HepG2 (cell line): ENCODE measurements at regions not wholly inside any gene's neighbourhood (a gene's known extent, or its start where the extent isn't known, plus 50 kb on each side); places are given as distances from the start of the nearest gene placed in this dataset.

Experiments
- ATAC-seq: fragments of 200-7000 bp; cut with Tn5 transposase; 3 replicates; pipeline ENCODE4 v1.9.1; 2020; ENCODE audit warnings: mild to moderate bottlenecking, moderate library complexity
- BruUV-seq: library from RNA; stranded (reverse); fragments of 400-500 nt; replicated peaks from 2 replicates; lab custom pipeline; 2021; lab: Mats Ljungman, UMichigan
- CTCF ChIA-PET: fragments of 300-600 bp; formaldehyde crosslinking; extraction: SDS; loops from one replicate; lab custom pipeline; 2021; ENCODE audit warnings: low total read pairs, inconsistent platforms, low intra/inter-chr PET ratio; lab: Yijun Ruan, JAX
- POLR2A ChIA-PET: fragments of 350-600 bp; sonication (Branson Sonifier 250); formaldehyde crosslinking; loops from one replicate; lab custom pipeline; 2020; ENCODE audit warnings: antibody characterized with exemption, inconsistent platforms; lab: Yijun Ruan, JAX
- DNase-seq: peaks from one replicate; pipeline ENCODE4 v3.0.0-alpha.2; 2015; ENCODE audit warnings: low spot score
- FAIRE-seq: peaks from 3 replicates; lab custom pipeline; 2011; peaks lifted over from hg19 to GRCh38; lab: Jason Lieb, UNC
- H2AFZ ChIP-seq: one replicate; pipeline ENCODE4 v1.6.1; 2011; ENCODE audit warnings: low read length, inconsistent platforms
- H3K27ac ChIP-seq: fragments of 300-600 bp; 3 replicates; pipeline ENCODE4 v1.8.0; 2011; ENCODE audit warnings: mixed run types, mild to moderate bottlenecking, mixed read lengths, low read length, inconsistent platforms; ENCODE audit not compliant: insufficient read depth; ENCODE audit errors: extremely low read length
- H3K27me3 ChIP-seq, 2 experiments: fragments of 200-600 bp in 1 of 2; 2 replicates in 1 of 2; 3 replicates in 1 of 2; pipeline versions ENCODE4 v1.6.0 to v1.8.0; 2011; ENCODE audit warnings: low read length in 2 of 2, mild to moderate bottlenecking in 2 of 2, moderate library complexity in 2 of 2, inconsistent platforms in 1 of 2; ENCODE audit not compliant: insufficient read depth in 2 of 2, control insufficient read depth in 1 of 2
- H3K36me3 ChIP-seq, 2 experiments: fragments of 200-600 bp in 1 of 2; replicated peaks in 1 of 2; 2 replicates in 1 of 2; 3 replicates in 1 of 2; pipeline versions ENCODE4 v1.5.1 to v1.8.0; 2011; ENCODE audit warnings: low read length in 2 of 2, inconsistent platforms in 1 of 2; ENCODE audit not compliant: insufficient read depth in 2 of 2, control insufficient read depth in 1 of 2
- H3K4me1 ChIP-seq: 2 replicates; pipeline ENCODE4 v1.5.1; 2012; ENCODE audit warnings: low read length, inconsistent platforms; ENCODE audit not compliant: insufficient read depth
- H3K4me2 ChIP-seq: 2 replicates; pipeline ENCODE4 v1.6.0; 2011; ENCODE audit warnings: low read depth, low read length, inconsistent platforms
- H3K4me3 ChIP-seq, 3 experiments: fragments of 200-600 bp in 1 of 3; sonication (generic), shearing (Covaris generic) in 1 of 3; replicated peaks in 1 of 3; 2 replicates each; pipeline ENCODE4 v1.5.1; 2011 to 2016; ENCODE audit warnings: low read length in 3 of 3, inconsistent platforms in 2 of 3, low read depth in 2 of 3, mild to moderate bottlenecking in 2 of 3, control low read depth in 1 of 3, mixed read lengths in 1 of 3; ENCODE audit not compliant: insufficient read depth in 1 of 3
- H3K79me2 ChIP-seq: one replicate; pipeline ENCODE4 v1.6.1; 2011; ENCODE audit warnings: low read length, inconsistent platforms; ENCODE audit not compliant: insufficient read depth
- H3K9ac ChIP-seq: 2 replicates; pipeline ENCODE4 v1.6.0; 2011; ENCODE audit warnings: mild to moderate bottlenecking, low read depth, low read length, inconsistent platforms; ENCODE audit not compliant: insufficient read depth
- H3K9me3 ChIP-seq: 2 replicates; pipeline ENCODE4 v1.5.1; 2012; ENCODE audit warnings: mild to moderate bottlenecking, low read length
- H4K20me1 ChIP-seq: 2 replicates; pipeline ENCODE4 v1.6.0; 2011; ENCODE audit warnings: inconsistent platforms, mild to moderate bottlenecking, low read length, moderate library complexity; ENCODE audit not compliant: insufficient read depth
- DMAP1 ChIP-seq: IDR thresholded peaks from 2 replicates; pipeline ENCODE4 v1.6.1; 2016
- HNRNPUL1 ChIP-seq: fragments of 200-400 bp; formaldehyde crosslinking; IDR thresholded peaks from 2 replicates; pipeline ENCODE4 v1.6.1; 2017; ENCODE audit warnings: low read depth, mild to moderate bottlenecking, low read length, moderate library complexity
- MAFK ChIP-seq, 2 experiments: IDR thresholded peaks in 1 of 2; conservative IDR thresholded peaks in 1 of 2; 2 replicates each; pipeline ENCODE4 v1.6.1; 2011; ENCODE audit warnings: improper control_type of control experiment in 2 of 2, low read length in 2 of 2
- NBN ChIP-seq: fragments of 450-650 bp; conservative IDR thresholded peaks from 2 replicates; pipeline ENCODE4 v1.6.1; 2017
- NFE2L2 ChIP-seq: fragments of 150-350 bp; IDR thresholded peaks from 2 replicates; pipeline ENCODE4 v1.6.1; 2014; ENCODE audit warnings: low read length
- SNRNP70 ChIP-seq: fragments of 200-400 bp; formaldehyde crosslinking; IDR thresholded peaks from 2 replicates; pipeline ENCODE4 v1.6.1; 2017; ENCODE audit warnings: mild to moderate bottlenecking, low read depth, low read length, moderate library complexity
- WGBS: methylation state at CpG from one replicate; pipeline ENCODE4 v1.1.6; 2017; ENCODE audit warnings: low lambda C conversion rate; 5-methylcytosine and 5-hydroxymethylcytosine counted together
- in situ Hi-C: cut with HindIII; loops from 2 replicates; pipeline ENCODE4 v1.10.0; 2017; ENCODE audit warnings: low pct_unique_long_range_greater_than_20kb; ENCODE audit not compliant: extremely low pct_ligation_motif_present
- intact Hi-C: fragments of 100-400 bp; cut with micrococcal nuclease; formaldehyde crosslinking; loops from one replicate; pipeline ENCODE4 v1.10.0; 2022; ENCODE audit not compliant: unreplicated experiment
- TF ChIP-seq, protein P1 (sequence below): sonication (generic); formaldehyde crosslinking; IDR thresholded peaks from 2 replicates; pipeline ENCODE4 v1.9.0; 2021; ENCODE audit warnings: missing genetic modification reagents, borderline replicate concordance

- Histone ChIP-seq H3K27me3 (no peaks in the 10 kb centered on the region), H3K4me1 (peaks cover 63% of the 10 kb centered on the region), H3K9me3 (no peaks in the 10 kb centered on the region), H3K4me2 (no peak overlapping the region), H4K20me1 (no peaks in the 10 kb centered on the region), H3K27ac (no peak overlapping the region), H2AFZ (no peak overlapping the region), H3K9ac (no peak overlapping the region), H3K36me3 (no peaks in the 10 kb centered on the region), H3K4me3 (no peak overlapping the region), H3K79me2 (no peaks in the 10 kb centered on the region)
- FAIRE-seq: no peak
- 89% methylated on average over 5 of the region's 5 CpGs for WGBS
- ChIA-PET POLR2A (interaction anchor here (2.6 kb wide), 1 partner anchor 232 kb away, joined by 7 read pairs; the partner anchor contains the start of gene CASP4), CTCF (no interaction called here)
- no peak for ATAC-seq
- intact Hi-C loops: loop anchor here (5.0 kb wide), 1 partner anchor 116 kb away; no protein-coding TSS in a partner anchor
- in situ Hi-C loops: no loop called here
- DNase-seq: no peak
- no TSS peak for BruUV-seq
- TF ChIP-seq NFE2L2 (peak; percentile 69), DMAP1 (CRISPR knock-in tag) (no peak), MAFK (conservative IDR thresholded peaks at IDR 0.05 in 1 of 2, IDR thresholded peaks at IDR 0.05 in 1 of 2; ENCODE audit: low read length in 2 of 2) (no peak), SNRNP70 (no peak)
- TF ChIP-seq, protein P1, sequence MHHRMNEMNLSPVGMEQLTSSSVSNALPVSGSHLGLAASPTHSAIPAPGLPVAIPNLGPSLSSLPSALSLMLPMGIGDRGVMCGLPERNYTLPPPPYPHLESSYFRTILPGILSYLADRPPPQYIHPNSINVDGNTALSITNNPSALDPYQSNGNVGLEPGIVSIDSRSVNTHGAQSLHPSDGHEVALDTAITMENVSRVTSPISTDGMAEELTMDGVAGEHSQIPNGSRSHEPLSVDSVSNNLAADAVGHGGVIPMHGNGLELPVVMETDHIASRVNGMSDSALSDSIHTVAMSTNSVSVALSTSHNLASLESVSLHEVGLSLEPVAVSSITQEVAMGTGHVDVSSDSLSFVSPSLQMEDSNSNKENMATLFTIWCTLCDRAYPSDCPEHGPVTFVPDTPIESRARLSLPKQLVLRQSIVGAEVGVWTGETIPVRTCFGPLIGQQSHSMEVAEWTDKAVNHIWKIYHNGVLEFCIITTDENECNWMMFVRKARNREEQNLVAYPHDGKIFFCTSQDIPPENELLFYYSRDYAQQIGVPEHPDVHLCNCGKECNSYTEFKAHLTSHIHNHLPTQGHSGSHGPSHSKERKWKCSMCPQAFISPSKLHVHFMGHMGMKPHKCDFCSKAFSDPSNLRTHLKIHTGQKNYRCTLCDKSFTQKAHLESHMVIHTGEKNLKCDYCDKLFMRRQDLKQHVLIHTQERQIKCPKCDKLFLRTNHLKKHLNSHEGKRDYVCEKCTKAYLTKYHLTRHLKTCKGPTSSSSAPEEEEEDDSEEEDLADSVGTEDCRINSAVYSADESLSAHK (CRISPR knock-in tag): no peak
Measured at GRCh38 chr11:105201166-105201565, 61.6 kb upstream of the CARD18 start.

DNA sequence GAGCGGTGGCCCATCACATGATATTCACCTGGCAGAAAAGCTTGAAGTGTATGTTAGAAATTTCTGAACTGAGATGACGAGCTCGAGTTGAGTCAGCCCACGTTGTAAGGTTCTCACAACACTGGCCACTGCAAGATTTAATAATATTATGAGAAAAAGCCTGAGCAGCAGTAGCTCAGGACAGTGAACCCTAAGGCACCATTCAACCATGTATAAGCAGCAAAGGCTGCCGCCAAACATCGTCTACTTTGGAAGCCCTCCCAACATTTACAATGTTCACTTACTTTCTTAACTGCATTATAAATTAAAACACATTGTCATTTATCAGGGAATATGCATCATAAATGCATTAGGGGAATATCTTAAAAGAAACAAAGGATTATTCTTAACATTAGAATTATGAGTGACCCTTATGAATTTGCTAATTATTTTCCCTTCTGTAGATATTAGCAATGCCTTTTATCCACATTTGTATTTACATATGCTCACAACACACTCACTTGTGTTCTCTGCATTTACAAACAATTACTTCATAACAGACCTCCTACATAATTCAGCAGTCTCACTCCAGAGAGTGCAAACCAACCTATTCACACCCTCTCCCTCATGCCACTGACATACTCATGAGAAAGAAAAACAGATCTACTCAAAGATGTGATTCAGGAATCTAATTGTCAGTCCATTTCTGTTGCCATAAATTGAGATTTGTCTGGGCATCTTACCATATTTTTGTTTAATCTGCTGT lies 57.7 kb upstream of the CARD18 start:
- no peak overlapping the region for H3K9ac ChIP-seq
- H3K36me3 ChIP-seq: no peaks in the 10 kb centered on the region
- ChIA-PET POLR2A (no interaction called here), CTCF (no interaction called here)
- no peaks in the 10 kb centered on the region for H4K20me1 ChIP-seq
- H3K4me2 ChIP-seq: no peak overlapping the region
- intact Hi-C loops (no loop called here), in situ Hi-C loops (no loop called here)
- no TSS peak for BruUV-seq
- DNase-seq: no peak
- peaks cover 42% of the 10 kb centered on the region for H3K4me1 ChIP-seq
- no peak for ATAC-seq
- FAIRE-seq: no peak
- H2AFZ ChIP-seq: no peak overlapping the region
- no peaks in the 10 kb centered on the region for H3K79me2 ChIP-seq
- no peak overlapping the region for H3K4me3 ChIP-seq
- no peak overlapping the region for H3K27ac ChIP-seq
- H3K9me3 ChIP-seq: no peaks in the 10 kb centered on the region
- WGBS: 75% methylated on average over 5 of the region's 6 CpGs
- H3K27me3 ChIP-seq: no peaks in the 10 kb centered on the region
- no peak for TF ChIP-seq HNRNPUL1
- TF ChIP-seq NBN: no peak
